ENCODE measurements at regions not wholly inside any gene's neighbourhood (a gene's known extent, or its start where the extent isn't known, plus 50 kb on each side); places are given as distances from the start of the nearest gene placed in this dataset.

DNA sequence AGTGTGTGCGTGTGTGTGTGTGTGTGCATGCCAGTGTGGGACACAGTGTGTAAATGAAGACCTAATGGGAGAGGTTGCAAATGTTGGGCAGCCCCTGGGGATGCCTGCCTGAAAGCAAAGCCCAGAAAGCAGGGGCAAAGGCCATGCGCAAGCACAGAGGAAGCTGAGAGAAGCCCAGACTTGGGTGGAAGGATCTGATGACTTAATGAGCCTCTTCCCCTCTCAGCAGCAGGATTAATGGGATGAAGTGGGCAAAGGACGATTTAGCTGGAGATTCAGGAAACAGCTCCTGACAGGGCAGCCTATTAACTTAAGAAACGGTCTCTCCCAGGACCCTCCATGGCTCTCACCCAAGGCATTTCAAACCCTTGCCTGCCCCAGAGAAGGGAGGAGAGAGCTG is 107.3 kb downstream of the EFNB1 start:
- no peaks in the 10 kb centered on the region for H3K9me3 ChIP-seq
- no peaks in the 10 kb centered on the region for H3K36me3 ChIP-seq
- H3K4me3 ChIP-seq: no peak overlapping the region
- no peaks in the 10 kb centered on the region for H3K27me3 ChIP-seq
- no peak for DNase-seq

DNA sequence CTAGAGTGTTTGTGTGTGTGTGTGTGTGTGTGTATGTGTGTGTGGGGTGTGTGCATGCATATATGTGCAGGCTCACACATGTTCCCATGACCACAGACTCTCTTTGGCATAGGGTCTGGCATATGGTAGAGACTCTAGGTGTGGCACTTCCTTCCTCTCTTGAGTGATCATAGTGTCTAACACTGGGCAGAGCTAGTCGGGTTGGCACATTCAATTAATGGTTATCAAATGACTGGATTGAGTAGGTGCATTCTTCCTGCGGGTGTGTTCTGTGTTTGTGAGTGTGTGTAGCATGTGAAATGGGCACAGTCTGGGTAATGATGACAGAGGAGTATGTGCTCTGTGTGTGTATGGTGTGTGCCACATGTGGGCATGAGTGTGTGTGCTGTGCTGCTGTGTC is 106.5 kb downstream of the EFNB1 start:
- H3K9me3 ChIP-seq: no peaks in the 10 kb centered on the region
- no peak overlapping the region for H3K4me3 ChIP-seq
- DNase-seq: no peak

GRCh38 chrX:68934922-68935321 is 106.1 kb downstream of the EFNB1 start:
- H3K9me3 ChIP-seq: no peaks in the 10 kb centered on the region
- no peak overlapping the region for H3K4me3 ChIP-seq
- no peak for DNase-seq
- H3K27me3 ChIP-seq: no peaks in the 10 kb centered on the region
- no peaks in the 10 kb centered on the region for H3K36me3 ChIP-seq

More for the DNA sequence above, 106.5 kb downstream of the EFNB1 start:
- no peaks in the 10 kb centered on the region for H3K27me3 ChIP-seq
- no peaks in the 10 kb centered on the region for H3K36me3 ChIP-seq

DNA sequence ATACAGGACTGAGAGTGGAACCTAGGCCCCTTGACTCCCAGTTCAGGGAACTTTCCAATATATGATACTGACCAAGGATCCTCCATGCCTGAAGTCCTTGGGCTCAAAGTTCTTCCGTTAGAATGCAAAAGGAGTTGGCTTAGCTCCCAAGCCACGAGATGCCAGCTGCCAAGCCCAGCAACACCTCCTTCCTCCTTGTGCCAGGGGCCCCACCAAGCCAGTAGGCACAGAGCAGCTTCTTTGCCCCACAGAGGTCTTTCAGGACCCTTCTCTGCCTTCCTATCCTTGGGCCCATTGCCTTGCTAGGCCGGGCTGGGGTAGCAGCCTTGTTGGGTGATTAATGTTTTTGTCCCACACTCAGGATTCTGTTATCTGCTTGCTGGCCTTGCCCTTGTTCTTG is 105.6 kb downstream of the EFNB1 start:
- H3K4me3 ChIP-seq: no peak overlapping the region
- no peaks in the 10 kb centered on the region for H3K36me3 ChIP-seq
- H3K27me3 ChIP-seq: no peaks in the 10 kb centered on the region
- no peaks in the 10 kb centered on the region for H3K9me3 ChIP-seq
- no peak for DNase-seq

DNA sequence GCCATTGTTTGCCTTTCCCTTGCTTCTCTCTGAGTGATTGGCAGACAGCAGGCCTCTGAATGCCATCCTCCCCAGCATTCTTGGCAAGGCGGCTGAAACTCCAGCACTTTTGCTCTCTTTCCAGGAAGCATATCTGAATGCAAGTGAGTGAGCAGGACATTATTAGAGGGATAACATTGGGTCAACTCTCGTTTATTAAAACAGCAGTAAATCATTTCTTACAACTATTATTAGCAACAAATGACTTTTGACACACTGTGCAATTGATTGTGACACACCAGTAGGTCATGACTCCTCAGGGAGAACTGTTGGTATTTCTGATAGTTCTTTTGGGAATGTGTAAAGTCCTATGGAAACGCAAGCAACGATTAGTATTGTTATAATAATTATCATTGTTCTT is 103.8 kb downstream of the EFNB1 start:
- DNase-seq: peak; percentile 55
- no peaks in the 10 kb centered on the region for H3K36me3 ChIP-seq

DNA sequence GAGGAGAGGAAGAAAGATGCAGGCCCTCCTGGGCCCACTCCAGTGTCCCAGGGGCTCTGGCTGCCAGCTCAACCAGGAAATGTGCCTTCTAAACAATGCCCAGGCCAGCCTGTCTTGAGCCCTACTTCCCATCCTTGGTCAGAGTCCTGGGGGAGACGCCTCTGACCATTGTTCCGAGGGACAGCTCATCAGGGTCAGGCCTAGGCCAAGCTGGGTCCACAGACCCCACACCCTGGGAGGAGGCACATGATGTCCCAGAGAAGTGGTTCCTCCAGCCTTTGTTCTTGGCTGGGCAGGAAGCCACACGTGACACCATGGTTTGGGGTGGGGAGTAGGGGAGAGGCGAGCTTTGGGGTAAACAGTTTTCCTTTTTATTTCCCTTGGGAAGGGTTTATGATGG is 102.5 kb downstream of the EFNB1 start:
- Histone ChIP-seq H3K36me3 (no peaks in the 10 kb centered on the region), H3K9me3 (no peaks in the 10 kb centered on the region), H3K27me3 (no peaks in the 10 kb centered on the region), H3K4me3 (no peak overlapping the region)
- DNase-seq: no peak

More for the DNA sequence above, 103.8 kb downstream of the EFNB1 start:
- Histone ChIP-seq H3K9me3 (no peaks in the 10 kb centered on the region), H3K4me3 (no peak overlapping the region), H3K27me3 (no peaks in the 10 kb centered on the region)

GRCh38 chrX:68930542-68931317 is 101.9 kb downstream of the EFNB1 start:
- Histone ChIP-seq H3K9me3 (no peaks in the 10 kb centered on the region), H3K4me3 (no peak overlapping the region), H3K27me3 (no peaks in the 10 kb centered on the region), H3K36me3 (no peaks in the 10 kb centered on the region)
- DNase-seq: no peak

DNA sequence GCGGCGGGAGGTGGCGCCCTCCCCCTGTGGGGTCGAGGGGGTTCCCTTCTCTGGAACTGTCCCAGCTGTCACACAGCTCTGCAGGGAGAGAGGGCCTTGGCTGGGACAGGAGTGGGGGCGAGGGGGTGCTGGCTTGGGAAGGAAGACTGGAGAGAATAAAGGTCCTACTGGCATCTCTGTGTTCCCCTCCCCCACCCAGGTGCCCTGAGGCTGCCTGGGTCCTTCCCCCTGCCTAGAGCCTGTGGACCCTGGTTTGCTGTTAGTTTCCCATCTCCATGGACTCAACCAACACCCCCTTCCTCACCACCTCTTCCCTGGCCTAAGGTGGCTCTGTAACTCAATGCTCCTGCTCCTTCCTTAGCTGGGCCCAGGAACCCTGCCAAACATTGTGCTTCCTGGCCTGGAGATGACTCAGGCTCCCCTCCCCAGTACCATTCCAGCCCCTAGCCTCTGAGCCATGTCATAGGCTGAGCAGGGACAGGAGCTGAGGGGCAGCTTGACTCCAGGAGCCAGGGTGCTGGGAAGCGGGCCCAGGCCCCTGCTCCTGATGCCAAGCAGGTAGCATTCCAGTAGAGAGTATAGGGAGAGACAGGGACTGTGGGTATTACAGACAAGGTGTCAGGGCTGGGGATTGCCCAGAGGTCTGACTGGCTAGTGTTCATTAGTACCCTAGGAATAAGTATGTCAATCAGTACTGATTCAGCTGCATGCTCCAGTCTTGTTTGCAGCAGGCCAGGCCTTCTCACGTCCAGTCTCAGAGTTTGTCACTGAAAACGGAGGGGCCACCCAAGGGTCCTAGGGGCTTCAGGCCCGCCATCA is 100.7 kb downstream of the EFNB1 start:
- no peaks in the 10 kb centered on the region for H3K36me3 ChIP-seq
- no peaks in the 10 kb centered on the region for H3K27me3 ChIP-seq
- DNase-seq: peak; percentile 84
- H3K4me3 ChIP-seq: no peak overlapping the region
- no peaks in the 10 kb centered on the region for H3K9me3 ChIP-seq

DNA sequence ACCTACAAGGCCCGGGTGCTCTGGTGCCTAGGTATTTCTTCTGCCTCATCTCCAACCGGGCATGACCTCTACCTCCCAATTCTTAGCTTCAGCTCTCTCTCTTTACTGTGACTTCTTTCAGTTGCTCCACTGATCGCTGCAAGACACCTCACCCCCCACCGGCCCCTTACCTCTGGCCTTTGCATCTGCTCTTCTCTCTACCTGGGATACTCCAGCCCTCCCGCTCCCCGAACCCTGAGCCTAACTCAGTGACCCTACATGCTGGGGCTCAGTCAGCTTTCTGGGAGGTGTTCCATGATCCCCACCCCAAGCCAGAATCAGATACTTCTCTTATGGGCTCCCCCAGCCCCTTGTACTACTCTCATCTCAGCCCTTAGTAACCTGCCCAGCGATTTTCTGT is 99.6 kb downstream of the EFNB1 start:
- no peak for DNase-seq
- H3K27me3 ChIP-seq: no peaks in the 10 kb centered on the region
- no peaks in the 10 kb centered on the region for H3K9me3 ChIP-seq
- no peaks in the 10 kb centered on the region for H3K36me3 ChIP-seq
- H3K4me3 ChIP-seq: no peak overlapping the region

DNA sequence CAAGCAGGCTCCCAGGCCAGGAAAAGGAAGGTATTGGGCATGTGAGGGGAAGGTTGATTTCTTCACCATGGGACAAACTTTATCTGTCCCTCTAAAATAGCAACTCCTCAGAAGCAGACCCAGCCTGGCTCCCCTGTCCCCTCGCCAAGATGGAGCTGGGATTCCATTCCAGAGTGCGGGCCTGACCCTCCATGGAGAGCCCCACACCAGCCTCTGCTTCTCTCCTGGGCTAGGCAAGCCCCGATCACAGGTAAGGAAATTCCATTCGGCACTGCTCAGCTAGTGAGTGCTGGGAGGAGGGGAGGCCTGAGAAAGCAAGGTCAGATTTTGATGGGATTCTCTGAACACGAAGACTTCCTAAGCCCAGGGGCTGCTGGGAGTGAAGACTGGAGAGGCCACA is 98.4 kb downstream of the EFNB1 start:
- Histone ChIP-seq H3K9me3 (no peaks in the 10 kb centered on the region), H3K27me3 (no peaks in the 10 kb centered on the region), H3K36me3 (no peaks in the 10 kb centered on the region), H3K4me3 (no peak overlapping the region)
- no peak for DNase-seq

- Histone ChIP-seq H3K27me3 (no peaks in the 10 kb centered on the region), H3K9me3 (no peaks in the 10 kb centered on the region), H3K4me3 (no peak overlapping the region), H3K36me3 (no peaks in the 10 kb centered on the region)
- DNase-seq: no peak
These were observed 94.3 kb downstream of the EFNB1 start for GRCh38 chrX:68923147-68923546.

GRCh38 chrX:68922013-68922412 is 93.2 kb downstream of the EFNB1 start:
- Histone ChIP-seq H3K36me3 (no peaks in the 10 kb centered on the region), H3K4me3 (no peak overlapping the region), H3K27me3 (no peaks in the 10 kb centered on the region), H3K9me3 (no peaks in the 10 kb centered on the region)
- DNase-seq: no peak

- no peaks in the 10 kb centered on the region for H3K27me3 ChIP-seq
- no peak overlapping the region for H3K4me3 ChIP-seq
- H3K9me3 ChIP-seq: no peaks in the 10 kb centered on the region
- DNase-seq: no peak
- H3K36me3 ChIP-seq: no peaks in the 10 kb centered on the region
These were observed 91.7 kb downstream of the EFNB1 start for GRCh38 chrX:68920561-68920960.

GRCh38 chrX:68919707-68920106 is 90.9 kb downstream of the EFNB1 start:
- no peaks in the 10 kb centered on the region for H3K27me3 ChIP-seq
- no peaks in the 10 kb centered on the region for H3K36me3 ChIP-seq
- no peak overlapping the region for H3K4me3 ChIP-seq
- no peaks in the 10 kb centered on the region for H3K9me3 ChIP-seq
- no peak for DNase-seq

DNA sequence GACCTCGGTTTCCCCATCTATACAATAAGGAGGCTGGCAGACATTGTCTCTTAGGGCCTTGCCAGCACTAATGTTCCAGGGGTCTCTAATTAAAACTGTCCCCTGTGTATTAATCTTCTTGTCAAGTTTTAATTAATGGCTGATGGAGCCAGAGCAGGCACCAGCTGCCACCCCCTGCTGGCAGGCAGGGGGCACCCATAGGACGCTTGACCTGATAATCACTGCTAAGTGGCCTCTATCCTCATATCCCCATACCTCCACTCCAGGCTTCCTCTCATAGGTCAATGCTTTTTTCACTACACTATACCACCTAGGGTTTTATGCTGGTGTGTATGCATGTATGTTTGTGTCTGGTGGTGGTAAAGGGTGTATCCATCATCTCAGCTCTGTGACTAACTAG is 89.4 kb downstream of the EFNB1 start:
- no peak for DNase-seq

DNA sequence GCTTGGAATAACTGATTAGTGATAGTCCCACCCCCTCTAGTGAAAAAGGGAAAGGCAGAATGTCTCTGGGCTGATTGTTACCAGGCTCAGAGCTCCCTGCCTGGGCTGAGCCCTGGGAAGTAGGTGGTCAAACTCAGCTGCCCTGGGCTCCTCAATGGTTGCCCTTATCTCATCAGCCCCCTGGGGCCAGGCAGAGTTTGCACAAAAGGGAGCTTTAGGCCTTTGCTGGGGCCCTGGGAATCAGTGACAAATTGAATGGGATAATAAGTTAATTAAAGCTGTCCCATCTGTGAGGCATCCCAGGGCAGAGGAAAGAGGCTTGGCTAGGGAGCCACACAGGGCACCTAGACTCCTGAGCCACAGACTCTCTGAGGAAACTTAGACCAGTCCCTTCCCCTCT is 89.0 kb downstream of the EFNB1 start:
- Histone ChIP-seq H3K27me3 (no peaks in the 10 kb centered on the region), H3K36me3 (no peaks in the 10 kb centered on the region), H3K9me3 (no peaks in the 10 kb centered on the region), H3K4me3 (no peak overlapping the region)
- no peak for DNase-seq

More for the DNA sequence above, 89.4 kb downstream of the EFNB1 start:
- Histone ChIP-seq H3K9me3 (no peaks in the 10 kb centered on the region), H3K4me3 (no peak overlapping the region), H3K36me3 (no peaks in the 10 kb centered on the region), H3K27me3 (no peaks in the 10 kb centered on the region)

- Histone ChIP-seq H3K36me3 (no peaks in the 10 kb centered on the region), H3K9me3 (no peaks in the 10 kb centered on the region), H3K27me3 (no peaks in the 10 kb centered on the region), H3K4me3 (no peak overlapping the region)
- DNase-seq: no peak
These were observed 88.1 kb downstream of the EFNB1 start for GRCh38 chrX:68916891-68917290.

- no peaks in the 10 kb centered on the region for H3K9me3 ChIP-seq
- H3K4me3 ChIP-seq: no peak overlapping the region
- no peaks in the 10 kb centered on the region for H3K36me3 ChIP-seq
- no peaks in the 10 kb centered on the region for H3K27me3 ChIP-seq
- no peak for DNase-seq
These were observed 87.0 kb downstream of the EFNB1 start for GRCh38 chrX:68915778-68916177.

Data from MG63 (cell line).